Muscle of arm (tissue), 1 donor: ENCODE measurements at regions not wholly inside any gene's neighbourhood (a gene's known extent, or its start where the extent isn't known, plus 50 kb on each side); places are given as distances from the start of the nearest gene placed in this dataset.

Experiments
- DNase-seq: peaks from one replicate; pipeline ENCODE4 v3.0.0-alpha.2; 2013

DNA sequence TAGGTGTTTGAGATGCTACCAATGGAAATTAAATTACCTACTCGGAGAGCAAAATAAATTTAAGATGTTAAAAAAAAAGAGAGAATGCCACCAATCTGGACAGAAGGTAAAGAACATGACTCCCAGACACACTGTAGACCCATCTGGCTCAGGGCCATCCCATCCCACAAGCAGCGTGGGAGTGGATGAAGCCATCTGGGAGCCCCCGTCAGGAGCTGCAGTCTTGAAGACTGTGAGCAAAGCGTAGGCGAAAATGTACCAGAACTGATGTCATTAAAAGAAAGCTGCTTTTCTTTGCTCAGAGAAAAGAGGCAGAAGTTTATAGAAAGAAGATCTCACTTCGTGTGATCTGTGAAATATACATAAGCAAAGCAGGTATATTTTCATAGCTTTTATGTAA is 815.7 kb downstream of the QKI start:
- no peak for DNase-seq

- no peak for DNase-seq
These were observed 815.2 kb downstream of the QKI start for GRCh38 chr6:164229716-164230115.

- DNase-seq, result no peak
These were observed 813.5 kb downstream of the QKI start for GRCh38 chr6:164227952-164228522.

GRCh38 chr6:164216839-164217238 is 802.3 kb downstream of the QKI start:
- no peak for DNase-seq

DNA sequence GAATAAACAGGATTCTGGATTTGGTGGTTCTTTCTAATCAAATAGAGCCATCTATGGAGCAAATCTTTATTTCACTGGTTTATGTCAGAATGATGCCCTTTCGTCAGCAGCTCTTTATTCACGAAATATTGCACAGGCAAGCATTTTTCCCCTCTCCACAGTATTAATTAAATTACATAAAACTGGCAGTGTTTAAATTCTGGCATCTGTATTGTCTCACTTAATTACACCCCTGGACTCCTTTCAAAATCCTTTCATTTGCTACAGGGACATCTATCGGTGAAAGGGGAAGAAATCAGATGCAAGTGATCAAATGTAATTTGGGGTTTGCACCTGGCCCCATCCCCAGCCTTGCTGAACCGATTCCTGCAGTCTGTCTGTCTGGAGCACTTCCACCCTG is 801.9 kb downstream of the QKI start:
- DNase-seq, result no peak

- DNase-seq, result no peak
These were observed 799.5 kb downstream of the QKI start for GRCh38 chr6:164214066-164214465.

GRCh38 chr6:164211254-164211653 is 796.7 kb downstream of the QKI start:
- DNase-seq, result no peak

DNA sequence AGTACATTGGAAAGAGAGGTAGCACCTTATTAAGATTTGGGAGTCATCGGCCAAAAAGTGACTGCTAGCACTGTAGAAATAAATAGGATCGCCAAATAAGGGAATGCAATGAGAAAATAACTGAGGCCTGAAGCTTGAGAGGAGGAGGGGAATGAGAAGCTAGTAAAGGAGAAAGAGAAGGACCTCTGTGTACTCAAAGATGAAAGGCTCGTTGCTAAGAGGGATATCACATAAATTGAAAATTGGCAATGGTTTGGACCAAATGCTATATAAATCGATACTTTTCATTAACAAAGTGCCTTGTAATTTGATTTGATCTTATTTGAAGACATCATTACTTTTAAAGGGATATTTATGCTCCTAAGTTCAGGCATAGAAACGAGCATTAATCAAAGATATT is 796.3 kb downstream of the QKI start:
- no peak for DNase-seq

DNA sequence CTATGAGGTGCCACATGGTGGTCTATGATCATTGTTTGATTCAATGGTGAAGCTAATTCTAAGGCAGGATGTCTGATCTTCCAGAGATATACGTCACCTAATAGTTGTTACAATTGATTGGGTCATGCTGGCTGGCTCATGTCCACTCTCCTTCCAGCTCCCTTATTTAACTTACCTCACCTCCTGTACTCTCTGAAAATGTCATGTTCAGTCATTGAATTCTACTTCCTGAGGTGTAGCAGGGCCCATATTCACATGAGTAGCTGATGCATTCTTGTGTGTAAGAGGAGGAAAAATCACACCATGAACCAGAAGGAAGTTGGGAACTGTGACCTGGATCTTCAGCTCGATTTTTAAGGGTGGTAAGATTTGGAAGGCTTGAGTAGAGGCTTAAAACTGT is 795.8 kb downstream of the QKI start:
- no peak for DNase-seq

DNA sequence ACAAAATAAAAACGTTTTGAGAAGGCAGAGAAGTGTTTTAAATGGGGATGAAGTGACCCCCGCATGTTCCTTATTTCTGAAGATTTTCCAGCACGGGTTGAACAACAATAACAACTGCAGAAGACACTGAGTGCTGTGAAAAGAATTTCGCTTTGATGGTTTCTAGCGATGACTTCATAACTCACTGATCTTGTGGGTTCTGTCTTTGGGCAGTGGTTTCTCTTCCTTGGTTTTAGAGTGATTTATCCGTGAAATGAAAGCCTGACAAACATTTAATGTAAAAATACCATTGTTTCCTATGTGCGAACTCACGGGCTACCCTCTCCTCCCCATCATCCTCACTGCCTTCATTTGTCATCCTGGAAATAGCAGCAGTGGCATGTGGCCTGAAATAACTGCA is 793.9 kb downstream of the QKI start:
- no peak for DNase-seq

GRCh38 chr6:164206807-164207423 is 792.4 kb downstream of the QKI start:
- DNase-seq, result no peak

DNA sequence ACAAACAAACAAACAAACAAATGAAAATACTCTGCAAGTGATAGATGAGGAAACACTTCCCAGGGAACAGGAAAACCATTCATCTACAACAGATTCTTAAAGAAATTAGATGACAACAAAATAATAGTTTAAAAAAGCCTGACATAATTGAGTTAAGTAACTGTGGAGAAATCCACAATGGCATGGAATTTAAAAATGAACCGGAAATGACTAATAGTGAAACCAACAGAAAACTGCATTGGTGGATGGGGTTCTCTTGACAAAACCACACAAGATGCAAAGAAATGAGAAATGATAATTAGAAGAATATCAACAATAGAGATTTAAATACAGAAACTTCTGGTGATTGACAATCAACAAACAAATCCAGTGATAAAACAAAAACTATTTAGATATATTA is 785.6 kb downstream of the QKI start:
- no peak for DNase-seq

GRCh38 chr6:164195942-164196281 is 781.4 kb downstream of the QKI start:
- DNase-seq, result no peak

DNA sequence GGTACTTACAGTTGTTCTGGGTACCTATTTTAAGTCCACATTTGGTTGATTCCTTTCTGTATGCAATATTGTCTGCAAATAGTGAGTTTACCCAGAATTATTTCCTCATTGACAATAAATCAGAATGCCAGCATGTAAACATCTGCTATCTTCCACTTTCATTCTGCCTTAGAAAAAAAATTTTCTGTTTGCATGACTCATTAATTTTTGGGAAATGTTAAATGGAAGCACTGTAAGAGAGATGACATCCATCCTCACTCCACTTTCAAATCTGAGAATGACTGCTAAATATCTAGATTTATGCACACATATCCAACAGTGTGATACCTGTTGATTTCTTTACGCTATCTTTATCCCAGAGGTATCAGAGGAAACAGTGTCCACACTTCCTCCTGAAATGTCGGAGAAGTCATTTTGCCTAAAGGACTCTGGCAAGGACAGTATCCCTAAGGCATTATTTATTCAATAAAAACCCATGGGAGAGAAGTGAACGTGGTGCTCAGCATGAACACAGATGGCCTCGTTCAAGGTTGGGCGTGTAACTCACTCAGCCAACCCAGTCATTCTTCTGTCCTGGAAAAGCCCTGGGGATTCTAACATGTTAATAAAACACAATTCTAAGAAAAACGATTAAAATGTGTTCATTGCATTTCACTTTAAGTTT is 780.9 kb downstream of the QKI start:
- DNase-seq, result peak; percentile 22

- no peak for DNase-seq
These were observed 774.3 kb downstream of the QKI start for GRCh38 chr6:164188861-164189260.

DNA sequence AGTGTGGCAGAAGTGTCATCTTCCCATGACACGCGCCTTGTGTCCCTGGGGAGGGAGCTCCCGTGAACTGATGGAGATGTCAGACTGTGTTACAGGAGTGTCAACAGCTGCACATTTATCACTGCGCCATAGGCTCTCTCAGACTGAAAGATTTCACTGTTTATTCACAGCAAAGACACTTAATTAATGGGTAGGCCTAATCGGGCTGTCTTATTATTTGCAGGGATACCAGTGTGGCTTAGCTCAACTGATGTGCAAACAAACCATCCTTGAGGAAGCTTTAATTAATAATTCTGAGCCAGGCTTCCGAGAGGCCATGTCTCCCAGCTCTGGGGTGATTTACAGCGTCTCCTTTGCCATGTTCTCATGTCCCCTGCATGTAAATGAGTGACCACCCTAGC is 771.0 kb downstream of the QKI start:
- no peak for DNase-seq

GRCh38 chr6:164184410-164184809 is 769.9 kb downstream of the QKI start:
- no peak for DNase-seq

GRCh38 chr6:164183556-164184123 is 769.1 kb downstream of the QKI start:
- DNase-seq, result no peak

DNA sequence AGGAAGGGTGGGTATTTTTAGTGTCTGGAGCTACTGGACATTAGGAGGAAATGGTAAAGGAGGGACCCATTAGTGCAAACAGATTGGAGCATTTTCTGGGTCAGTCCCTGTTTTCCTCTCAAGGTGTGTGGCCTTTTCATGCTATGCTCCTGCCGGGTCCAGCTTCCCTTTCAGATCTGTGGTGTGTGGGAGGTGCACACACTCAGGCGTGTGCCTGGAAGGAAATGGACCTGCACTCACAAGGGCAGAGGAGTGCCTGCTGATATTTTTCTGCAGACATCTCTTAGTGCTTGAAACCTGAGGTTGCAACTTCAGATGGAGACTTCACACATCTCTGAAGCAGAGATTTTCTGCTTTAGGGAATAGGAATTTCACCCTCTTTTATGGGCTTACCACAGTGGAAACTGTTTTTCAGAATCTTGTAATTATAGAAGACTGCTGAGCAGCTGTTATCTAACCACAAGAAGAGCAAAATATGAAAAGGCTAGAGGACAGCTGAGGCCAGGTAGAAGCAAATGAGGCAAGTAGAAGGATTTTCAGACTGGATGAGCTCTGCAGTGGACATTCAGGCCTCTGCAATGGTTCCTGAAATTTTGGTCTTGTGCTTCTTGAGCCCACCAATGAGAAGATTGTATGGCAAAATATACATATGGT is 764.3 kb downstream of the QKI start:
- DNase-seq, result no peak

DNA sequence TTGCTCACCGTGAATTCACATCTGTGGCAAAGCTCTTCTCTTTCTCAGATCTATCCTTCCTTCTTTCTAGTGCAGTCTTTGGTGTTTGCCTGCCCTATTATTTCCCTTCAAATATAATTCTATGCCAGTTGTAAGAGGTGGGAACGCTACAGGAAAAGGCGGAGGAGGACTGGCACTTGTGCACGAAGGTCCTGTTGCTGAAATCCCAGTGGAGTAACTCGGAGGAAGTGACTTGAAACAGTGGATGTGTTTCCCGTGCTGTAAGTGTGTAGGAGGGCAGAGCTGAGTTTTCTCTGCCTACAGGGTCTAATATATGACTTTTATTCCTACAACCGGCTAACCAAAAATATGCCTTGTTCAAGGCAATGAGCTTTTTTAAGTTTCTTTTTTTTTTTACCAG is 754.8 kb downstream of the QKI start:
- DNase-seq, result no peak

DNA sequence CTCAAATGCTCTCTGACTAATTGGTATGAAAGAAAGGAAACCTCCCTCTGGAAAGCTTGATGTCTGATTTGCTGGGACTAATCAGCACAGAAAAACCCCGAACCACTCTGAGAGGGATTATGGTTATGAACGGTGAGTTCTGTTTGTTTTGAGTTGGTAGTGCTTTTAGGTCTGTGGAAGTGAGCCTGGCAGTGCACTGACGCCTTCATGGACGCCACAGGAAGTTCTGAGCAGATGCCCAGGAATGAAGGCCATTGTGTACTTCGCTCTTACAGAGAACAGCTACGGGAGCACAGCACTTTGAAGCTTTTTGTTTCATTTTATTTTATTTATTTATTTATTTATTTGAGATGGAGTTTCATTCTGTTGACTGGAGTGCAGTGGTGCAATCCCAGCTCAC is 754.1 kb downstream of the QKI start:
- DNase-seq, result no peak

DNA sequence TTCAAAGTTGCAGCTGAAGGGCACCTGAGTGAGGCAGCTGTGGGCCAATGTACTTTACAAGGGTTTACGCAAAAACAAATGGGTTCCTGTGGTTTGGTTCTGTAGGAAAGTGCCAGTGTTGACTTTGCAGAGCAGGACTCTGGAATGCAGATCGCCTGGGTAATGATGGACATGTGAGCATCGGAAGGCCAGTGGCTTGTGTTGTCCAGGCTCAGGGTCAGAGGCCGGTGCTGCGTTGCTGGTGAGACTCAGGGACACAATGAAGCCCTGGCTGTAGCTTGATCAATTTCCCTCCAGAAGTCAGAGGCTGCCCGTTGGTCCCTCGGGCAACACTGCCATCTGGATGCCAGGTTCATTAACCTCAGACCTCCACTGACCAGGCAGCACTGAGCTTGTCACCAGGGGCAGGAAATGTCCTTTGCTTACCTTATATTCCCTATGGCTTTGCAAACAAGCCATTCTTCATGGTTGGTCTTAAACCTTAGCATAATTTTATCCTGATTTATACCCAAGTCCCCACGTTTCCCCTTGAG is 753.4 kb downstream of the QKI start:
- no peak for DNase-seq

DNA sequence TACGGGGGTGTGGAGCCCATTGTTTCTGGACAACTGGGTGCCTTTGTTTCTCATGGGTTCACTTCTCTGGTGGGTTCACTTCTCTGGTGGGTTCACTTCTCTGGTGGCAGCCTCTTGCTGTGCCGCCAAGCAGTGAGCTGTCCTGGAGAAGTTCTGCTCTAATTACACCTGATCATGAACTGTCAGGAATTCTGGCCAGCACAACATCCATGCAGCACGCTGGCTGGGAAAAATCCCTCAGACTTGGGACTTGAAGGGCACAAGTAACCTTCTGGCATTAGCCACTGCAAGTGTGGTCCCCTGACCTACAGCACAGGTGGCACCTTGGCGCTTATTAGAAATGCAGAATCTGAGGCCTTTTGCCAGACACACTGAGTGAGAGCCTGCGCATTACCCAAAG is 752.5 kb downstream of the QKI start:
- no peak for DNase-seq
